Prostate gland (tissue), 2 donors: ENCODE measurements at regions not wholly inside any gene's neighbourhood (a gene's known extent, or its start where the extent isn't known, plus 50 kb on each side); places are given as distances from the start of the nearest gene placed in this dataset.

Experiments used
- POLR2A ChIP-seq: fragments of 450-650 bp; IDR thresholded peaks from one replicate; pipeline ENCODE4 v1.6.1; 2016; ENCODE audit warnings: antibody characterized with exemption, mild to moderate bottlenecking
- TF ChIP-seq, protein P1 (sequence below), 4 experiments: fragments of 200-600 bp in 2 of 4; fragments of 450-650 bp in 2 of 4; sonication (generic) in 2 of 4; IDR thresholded peaks; 1 replicate in 3 of 4; 2 replicates in 1 of 4; pipeline ENCODE4 v1.5.1; 2016 to 2019; ENCODE audit warnings: antibody characterized with exemption in 4 of 4, mild to moderate bottlenecking in 2 of 4, moderate library complexity in 2 of 4

- no peak for TF ChIP-seq POLR2A
- TF ChIP-seq, protein P1, sequence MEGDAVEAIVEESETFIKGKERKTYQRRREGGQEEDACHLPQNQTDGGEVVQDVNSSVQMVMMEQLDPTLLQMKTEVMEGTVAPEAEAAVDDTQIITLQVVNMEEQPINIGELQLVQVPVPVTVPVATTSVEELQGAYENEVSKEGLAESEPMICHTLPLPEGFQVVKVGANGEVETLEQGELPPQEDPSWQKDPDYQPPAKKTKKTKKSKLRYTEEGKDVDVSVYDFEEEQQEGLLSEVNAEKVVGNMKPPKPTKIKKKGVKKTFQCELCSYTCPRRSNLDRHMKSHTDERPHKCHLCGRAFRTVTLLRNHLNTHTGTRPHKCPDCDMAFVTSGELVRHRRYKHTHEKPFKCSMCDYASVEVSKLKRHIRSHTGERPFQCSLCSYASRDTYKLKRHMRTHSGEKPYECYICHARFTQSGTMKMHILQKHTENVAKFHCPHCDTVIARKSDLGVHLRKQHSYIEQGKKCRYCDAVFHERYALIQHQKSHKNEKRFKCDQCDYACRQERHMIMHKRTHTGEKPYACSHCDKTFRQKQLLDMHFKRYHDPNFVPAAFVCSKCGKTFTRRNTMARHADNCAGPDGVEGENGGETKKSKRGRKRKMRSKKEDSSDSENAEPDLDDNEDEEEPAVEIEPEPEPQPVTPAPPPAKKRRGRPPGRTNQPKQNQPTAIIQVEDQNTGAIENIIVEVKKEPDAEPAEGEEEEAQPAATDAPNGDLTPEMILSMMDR (IDR thresholded peaks at IDR 0.05): no peak
These were observed 477.7 kb upstream of the ZNF385D start for GRCh38 chr3:22228705-22229104.
